CD4-positive, alpha-beta T cell treated with Interleukin-6 at 100 ng/mL for 8 hours (primary cell): ENCODE measurements at regions not wholly inside any gene's neighbourhood (a gene's known extent, or its start where the extent isn't known, plus 50 kb on each side); places are given as distances from the start of the nearest gene placed in this dataset.

Experiments used
- DNase-seq: peaks from one replicate; pipeline ENCODE4 v3.0.0-alpha.2; 2020; ENCODE audit warnings: mixed read lengths, low spot score

DNA sequence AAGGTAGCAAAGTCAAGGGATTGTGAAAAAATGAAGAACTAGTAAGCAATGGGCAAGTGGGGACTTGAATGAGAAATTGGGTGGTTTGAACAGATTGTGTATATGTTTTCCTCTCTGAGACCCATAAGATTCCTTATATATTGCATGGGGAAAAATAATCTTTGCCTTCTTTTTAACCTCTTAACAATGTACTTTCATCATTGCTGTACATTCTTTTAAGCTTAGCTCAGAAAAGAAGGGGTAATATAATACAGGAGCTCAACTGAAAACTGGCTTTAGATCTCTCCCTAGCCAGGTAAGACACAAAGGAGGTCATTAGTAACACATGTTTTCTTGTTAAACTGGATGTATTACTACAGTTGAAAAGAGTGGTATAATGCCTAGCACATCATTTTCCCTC, 287.2 kb downstream of the RNF144B start:
- DNase-seq: no peak

GRCh38 chr6:18675881-18676280, 288.7 kb downstream of the RNF144B start:
- DNase-seq: no peak

DNA sequence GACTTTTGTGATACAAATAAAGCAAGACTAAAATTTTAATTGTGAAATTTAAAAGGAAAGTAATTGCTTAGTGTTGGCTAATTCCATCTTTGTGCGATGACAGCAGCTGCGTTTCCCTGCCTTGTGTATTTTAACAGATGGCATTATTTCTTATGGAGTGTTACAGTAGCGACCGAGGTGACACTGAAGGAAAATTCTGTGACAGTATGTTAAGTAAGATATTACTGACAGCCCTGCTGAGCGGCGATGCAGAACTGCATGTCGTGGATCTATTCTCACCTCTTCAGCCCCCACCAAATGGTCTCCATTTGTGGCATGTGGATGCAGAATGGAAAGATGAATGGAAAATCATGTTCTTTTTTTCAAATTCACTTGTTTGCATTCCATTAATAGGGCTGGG, 289.4 kb downstream of the RNF144B start:
- no peak for DNase-seq

- no peak for DNase-seq
These were observed 293.7 kb downstream of the RNF144B start for GRCh38 chr6:18680842-18681241.

DNA sequence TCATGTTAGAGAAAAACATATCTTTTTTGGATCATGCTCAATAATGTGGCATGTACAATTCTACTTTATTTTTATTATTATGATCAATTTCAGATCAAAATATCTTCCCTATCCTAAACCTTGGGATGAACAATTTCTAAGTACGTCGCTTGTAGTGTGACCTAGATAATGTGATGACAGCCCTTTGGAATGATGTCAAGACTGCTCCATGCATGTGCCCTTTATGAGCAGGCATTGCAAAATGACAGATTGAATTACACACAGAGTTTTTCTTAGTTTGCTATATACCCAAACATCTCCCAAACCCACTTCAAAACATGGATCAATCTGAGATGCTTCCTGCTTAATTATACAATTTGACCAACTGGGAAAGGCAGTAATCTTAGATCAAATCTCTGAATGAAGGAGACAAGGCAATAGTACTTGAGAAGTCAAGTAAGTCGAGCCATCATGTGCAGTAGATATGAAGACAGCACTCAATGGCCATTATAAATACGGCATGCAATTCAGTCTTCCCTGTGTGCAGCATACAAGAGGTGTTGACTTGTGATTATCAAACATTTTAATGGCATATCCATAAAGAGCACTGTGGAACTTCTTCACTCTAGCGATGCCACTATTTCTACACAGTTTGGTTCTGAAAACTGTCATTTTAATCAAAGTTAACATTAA, 294.8 kb downstream of the RNF144B start:
- no peak for DNase-seq

DNA sequence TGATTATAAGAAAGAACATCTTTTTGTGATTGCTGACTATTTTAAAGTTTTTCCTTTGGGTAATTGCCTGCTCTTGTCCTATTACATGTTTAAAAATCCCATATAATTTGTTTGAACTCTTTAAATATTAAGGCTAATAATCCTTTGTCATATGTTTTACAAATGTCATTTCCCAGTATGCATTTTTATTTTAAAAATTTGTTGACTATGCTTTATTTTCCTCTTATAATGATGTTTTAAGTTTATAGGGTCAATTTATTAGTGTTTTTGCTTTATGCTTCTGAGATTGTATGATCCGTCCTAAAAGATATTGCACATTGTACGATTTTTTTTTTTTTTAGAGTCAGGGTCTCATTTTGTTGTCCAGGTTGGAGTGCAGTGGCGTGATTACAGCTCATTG, 297.2 kb downstream of the RNF144B start:
- DNase-seq: no peak

DNA sequence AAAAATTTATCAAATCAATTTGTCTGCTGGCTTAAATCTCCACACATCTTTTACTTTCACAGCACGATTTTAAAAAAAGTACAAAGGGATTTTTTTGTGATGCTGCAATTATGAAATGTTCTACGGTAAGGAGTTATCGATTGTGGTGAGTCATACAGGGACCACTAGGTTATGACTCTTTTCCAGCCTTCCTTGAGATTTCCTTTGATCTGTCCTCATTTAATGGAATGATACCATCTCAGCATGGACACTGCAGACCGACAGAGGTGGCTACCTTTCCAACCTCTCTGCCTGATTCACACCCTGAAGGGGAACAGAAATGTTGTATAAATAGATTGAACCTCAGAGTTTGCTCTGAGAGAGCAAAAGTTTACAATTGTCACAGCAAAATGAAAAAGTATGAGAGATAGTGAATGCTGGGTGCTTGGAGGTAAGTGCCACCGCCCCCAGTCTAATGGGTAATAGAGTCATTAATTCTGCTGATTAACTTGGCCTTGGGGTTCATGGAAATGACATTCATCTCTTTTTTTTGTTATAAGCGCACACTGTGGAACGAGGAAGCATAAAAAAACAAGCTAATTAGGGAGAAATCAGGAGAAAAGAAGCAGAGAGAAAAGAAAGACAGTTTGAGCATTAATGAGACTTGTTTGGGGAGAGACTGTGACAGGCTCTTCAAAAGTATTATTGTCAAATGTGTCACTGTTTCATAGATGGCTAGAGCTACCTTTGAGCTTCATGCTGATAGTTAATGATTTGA, 306.0 kb downstream of the RNF144B start:
- no peak for DNase-seq

- DNase-seq: no peak
These were observed 306.7 kb downstream of the RNF144B start for GRCh38 chr6:18693881-18694280.

DNA sequence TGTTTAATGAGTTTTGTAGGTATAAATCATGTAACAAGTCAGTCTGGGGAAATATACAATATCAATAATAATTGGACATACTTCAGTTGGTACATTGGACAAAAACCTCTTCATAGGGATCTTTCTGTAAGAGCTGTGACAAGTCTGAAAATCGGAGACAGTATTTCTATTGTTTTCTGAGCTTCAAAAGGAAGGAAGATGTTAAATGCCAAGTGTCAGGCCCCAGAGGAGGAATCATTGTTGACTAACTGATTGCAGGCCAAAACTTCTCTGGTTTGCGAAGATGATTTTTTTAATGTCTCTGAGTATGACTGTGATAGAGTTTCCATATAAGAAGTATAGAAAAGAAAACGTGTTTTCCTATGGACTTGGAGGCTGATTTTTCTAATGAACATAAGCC, 316.4 kb downstream of the RNF144B start:
- DNase-seq: no peak

DNA sequence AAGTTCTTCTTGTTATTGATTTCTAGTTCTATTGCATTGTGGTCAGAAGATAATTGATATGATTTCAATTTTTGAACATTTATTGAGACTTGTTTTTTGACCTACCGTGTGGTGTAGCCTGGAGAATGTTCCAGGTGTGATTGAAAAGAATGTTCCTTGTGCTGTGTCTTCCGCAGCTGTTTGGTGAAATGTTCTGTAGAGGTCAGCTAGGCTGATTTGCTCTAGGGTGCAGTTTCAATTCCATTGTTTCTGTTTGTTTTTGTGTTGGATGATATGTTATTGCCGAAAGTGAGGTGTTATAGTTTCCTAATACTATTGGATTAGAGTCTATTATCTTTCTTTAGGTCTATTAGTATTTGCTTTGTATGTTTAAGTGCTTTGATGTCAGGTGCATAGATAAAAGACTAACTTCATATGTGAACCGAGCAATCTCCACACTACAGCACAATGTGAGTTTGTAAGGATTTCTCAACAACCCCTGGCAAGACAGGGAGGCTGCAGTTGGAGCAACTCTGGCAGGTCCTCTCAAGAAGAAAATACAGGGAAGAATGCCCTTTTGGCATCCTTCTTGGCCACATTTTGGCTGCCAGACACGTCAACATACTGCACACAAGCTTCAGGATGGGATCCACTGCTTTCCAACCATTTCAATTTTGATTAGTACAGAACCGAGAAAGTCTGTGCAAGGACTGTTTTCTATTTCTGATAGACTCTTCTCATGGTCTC, 320.7 kb downstream of the RNF144B start:
- DNase-seq: no peak

- DNase-seq: no peak
These were observed 325.4 kb downstream of the RNF144B start for GRCh38 chr6:18712595-18712994.

GRCh38 chr6:18720075-18720474, 332.9 kb downstream of the RNF144B start:
- no peak for DNase-seq

- no peak for DNase-seq
These were observed 336.9 kb downstream of the RNF144B start for GRCh38 chr6:18724056-18724455.

- DNase-seq: no peak
These were observed 338.3 kb downstream of the RNF144B start for GRCh38 chr6:18725449-18725848.

- DNase-seq: no peak
These were observed 346.9 kb downstream of the RNF144B start for GRCh38 chr6:18733921-18734550.

- no peak for DNase-seq
These were observed 354.6 kb downstream of the RNF144B start for GRCh38 chr6:18741741-18742140.

- no peak for DNase-seq
These were observed 355.3 kb downstream of the RNF144B start for GRCh38 chr6:18742406-18742805.

DNA sequence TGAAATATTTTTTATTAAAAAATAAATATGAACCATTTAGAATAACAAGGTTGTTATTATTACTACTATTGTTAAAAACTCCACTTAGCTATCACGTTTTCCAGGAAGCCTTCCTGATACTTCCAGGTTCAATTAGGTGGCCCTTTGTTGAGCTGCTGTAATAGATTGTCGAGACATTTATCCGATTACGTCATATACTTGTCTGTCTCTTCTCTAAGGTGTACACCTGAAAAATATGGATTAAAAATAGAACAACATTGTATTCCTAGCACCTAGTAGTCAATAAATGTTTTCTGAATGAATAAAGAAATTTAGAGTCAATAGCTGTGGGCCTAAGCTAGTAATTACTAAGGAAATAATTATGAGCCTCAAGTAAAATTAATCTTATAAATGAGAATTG, 359.6 kb downstream of the RNF144B start:
- DNase-seq: no peak

DNA sequence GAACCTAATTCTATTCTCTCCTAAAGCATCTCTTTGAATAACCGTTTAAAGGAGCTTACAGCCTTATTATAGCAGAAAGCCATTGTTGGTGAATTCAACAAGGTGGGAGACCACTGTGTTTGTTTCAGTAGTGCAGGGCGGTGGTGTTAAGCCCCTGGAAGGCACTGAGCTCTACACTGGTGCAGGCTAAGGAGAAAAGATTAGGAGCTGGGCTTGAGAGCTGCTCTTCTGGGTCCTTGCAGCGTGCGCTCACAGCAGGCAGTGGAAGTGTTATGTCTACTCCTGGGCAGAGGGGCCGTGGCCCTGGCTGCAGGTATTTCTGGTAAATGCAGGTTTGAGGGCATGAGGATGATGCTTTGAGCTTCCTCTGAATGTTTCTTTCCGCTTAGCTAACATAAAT, 361.2 kb downstream of the RNF144B start:
- no peak for DNase-seq

DNA sequence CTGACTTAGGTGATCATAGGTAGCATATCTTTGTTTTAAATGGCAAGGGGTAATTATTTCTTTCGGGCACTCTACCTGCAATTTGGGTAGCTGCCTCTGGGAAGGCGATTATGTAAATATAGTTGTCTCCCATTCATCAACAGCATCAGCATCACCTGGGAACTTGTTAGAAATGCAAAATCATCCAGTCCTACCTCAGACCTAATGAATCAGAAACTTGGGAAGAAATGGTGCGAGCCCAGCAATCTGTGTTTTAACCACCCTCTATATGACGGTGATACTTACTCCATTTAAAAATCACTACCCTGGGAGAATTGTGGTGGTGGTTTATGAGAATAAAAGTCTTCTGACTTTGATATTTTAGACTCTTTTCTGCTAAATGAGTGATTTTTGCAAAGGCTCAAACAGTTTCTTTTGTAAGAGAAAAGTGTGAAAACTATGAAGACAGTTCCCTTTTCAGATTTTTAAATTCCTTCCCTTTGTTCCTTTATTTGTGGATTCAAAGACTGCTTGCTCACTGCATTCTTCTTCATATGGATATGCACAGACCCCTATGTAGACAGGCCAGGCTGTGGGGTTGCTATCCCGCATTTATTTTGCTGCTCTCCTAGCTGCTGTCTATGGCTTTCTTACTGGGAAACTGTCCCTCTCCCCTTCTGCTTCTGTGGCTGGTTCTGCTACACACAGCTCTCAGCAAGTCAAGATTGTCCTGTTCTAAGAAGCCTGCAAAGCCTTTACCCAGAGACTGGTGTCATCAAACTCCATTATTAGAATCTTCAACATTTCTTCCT, 365.3 kb downstream of the RNF144B start:
- DNase-seq: no peak

- DNase-seq: no peak
These were observed 365.9 kb downstream of the RNF144B start for GRCh38 chr6:18753076-18753475.

- no peak for DNase-seq
These were observed 375.9 kb downstream of the RNF144B start for GRCh38 chr6:18763086-18763485.
